IMR-90 (cell line): ENCODE measurements at regions not wholly inside any gene's neighbourhood (a gene's known extent, or its start where the extent isn't known, plus 50 kb on each side); places are given as distances from the start of the nearest gene placed in this dataset.

Source experiments
- BHLHE40 ChIP-seq: fragments of 150-350 bp; IDR thresholded peaks from 2 replicates; pipeline ENCODE4 v1.6.1; 2016; ENCODE audit warnings: mild to moderate bottlenecking, low read depth, low read length
- CEBPB ChIP-seq: IDR thresholded peaks from 2 replicates; pipeline ENCODE4 v1.6.1; 2012; ENCODE audit warnings: low read depth, low read length, improper control_type of control experiment
- CTCF ChIP-seq: conservative IDR thresholded peaks from 2 replicates; pipeline ENCODE4 v1.5.1; 2012; ENCODE audit warnings: mild to moderate bottlenecking, low read depth, low read length, improper control_type of control experiment
- FOS ChIP-seq: fragments of 150-350 bp; IDR thresholded peaks from 2 replicates; pipeline ENCODE4 v1.6.1; 2016; ENCODE audit warnings: low read depth, low read length
- POLR2A ChIP-seq: IDR thresholded peaks from 2 replicates; pipeline ENCODE4 v1.6.1; 2012; ENCODE audit warnings: mild to moderate bottlenecking, low read depth, low read length

- TF ChIP-seq CTCF (no peak), FOS (no peak), BHLHE40 (no peak), CEBPB (no peak), POLR2A (no peak)
These were observed 701.9 kb upstream of the RAB6C start for GRCh38 chr2:129277585-129277981.
